Smooth muscle cell (in vitro differentiated cells): ENCODE measurements at regions not wholly inside any gene's neighbourhood (a gene's known extent, or its start where the extent isn't known, plus 50 kb on each side); places are given as distances from the start of the nearest gene placed in this dataset.
"Not testable (repeated sequence)": the region's sequence is repeated elsewhere in the genome, so short reads cannot be mapped to it uniquely, and the experiment has no call there.

Experiments
- DNase-seq: peaks from one replicate; lab custom pipeline; 2025; ENCODE audit not compliant: unreplicated experiment; lab: John Stamatoyannopoulos, UW
- H2AFZ ChIP-seq: fragments of 200-600 bp; sonication (generic); 2 replicates; pipeline ENCODE4 v1.6.0; 2016; ENCODE audit warnings: antibody characterized with exemption, low read depth, mild to moderate bottlenecking
- H3F3A ChIP-seq: fragments of 200-600 bp; sonication (generic); 2 replicates; pipeline ENCODE4 v1.6.0; 2017; ENCODE audit warnings: antibody characterized with exemption, low read depth
- H3K27ac ChIP-seq: fragments of 200-600 bp; sonication (generic); 2 replicates; pipeline ENCODE4 v1.5.1; 2016; ENCODE audit warnings: low read depth, mild to moderate bottlenecking
- H3K27me3 ChIP-seq: fragments of 200-600 bp; sonication (generic); 2 replicates; pipeline ENCODE4 v1.6.1; 2016; ENCODE audit warnings: low read depth, mild to moderate bottlenecking
- H3K36me3 ChIP-seq: fragments of 200-600 bp; sonication (generic); 2 replicates; pipeline ENCODE4 v1.5.1; 2016; ENCODE audit warnings: low read depth
- H3K4me1 ChIP-seq: fragments of 200-600 bp; sonication (generic); 2 replicates; pipeline ENCODE4 v1.5.1; 2016; ENCODE audit warnings: low read depth
- H3K4me2 ChIP-seq: fragments of 200-600 bp; sonication (generic); 2 replicates; pipeline ENCODE4 v1.6.0; 2016; ENCODE audit warnings: mild to moderate bottlenecking
- H3K4me3 ChIP-seq: fragments of 200-600 bp; sonication (generic); 2 replicates; pipeline ENCODE4 v1.5.1; 2016; ENCODE audit warnings: mild to moderate bottlenecking
- H3K79me2 ChIP-seq: fragments of 200-600 bp; sonication (generic); 2 replicates; pipeline ENCODE4 v1.6.0; 2016; ENCODE audit warnings: low read depth, mild to moderate bottlenecking
- H3K9ac ChIP-seq: fragments of 200-600 bp; sonication (generic); 2 replicates; pipeline ENCODE4 v1.6.0; 2016; ENCODE audit warnings: low read depth
- H3K9me3 ChIP-seq: fragments of 200-600 bp; sonication (generic); replicated peaks from 2 replicates; pipeline ENCODE4 v1.5.1; 2016; ENCODE audit warnings: low read depth
- H4K20me1 ChIP-seq: fragments of 200-600 bp; sonication (generic); 2 replicates; pipeline ENCODE4 v1.6.0; 2016; ENCODE audit warnings: low read depth
- WGBS: methylation state at CpG from one replicate; pipeline ENCODE4 v1.1.7; 2016; ENCODE audit warnings: low lambda C conversion rate; 5-methylcytosine and 5-hydroxymethylcytosine counted together
- TF ChIP-seq, protein P1 (sequence below): fragments of 200-600 bp; sonication (generic); IDR thresholded peaks from 2 replicates; pipeline ENCODE4 v1.5.1; 2017; ENCODE audit warnings: borderline replicate concordance, mild to moderate bottlenecking, antibody characterized with exemption; ENCODE audit not compliant: insufficient read depth, poor library complexity, severe bottlenecking

DNA sequence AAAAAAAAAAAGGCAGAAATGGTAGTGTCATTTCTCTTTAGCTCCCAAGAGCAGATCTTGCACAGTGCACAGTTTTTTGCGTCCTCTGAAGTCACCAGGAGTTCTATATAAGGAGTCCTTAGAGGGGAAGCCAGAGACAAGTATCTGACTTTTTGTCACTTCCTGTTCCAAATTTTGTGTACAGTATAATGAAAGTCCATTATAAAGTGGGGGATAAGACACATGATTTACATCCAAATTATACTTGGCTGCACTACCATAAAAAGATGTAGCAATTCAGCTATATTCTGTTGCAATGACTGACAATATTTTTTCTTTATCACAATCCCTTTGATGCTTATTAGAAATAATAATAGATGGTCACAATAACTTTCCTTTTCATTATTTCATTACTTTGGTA is 1276.9 kb upstream of the ADGRL2 start:
- Histone ChIP-seq H3K79me2 (no peaks in the 10 kb centered on the region), H3K4me1 (no peaks in the 10 kb centered on the region), H3K9ac (no peak overlapping the region), H3K27ac (no peak overlapping the region), H3K4me2 (no peak overlapping the region), H3K4me3 (no peak overlapping the region), H3F3A (no peaks in the 10 kb centered on the region), H4K20me1 (no peaks in the 10 kb centered on the region), H3K27me3 (no peaks in the 10 kb centered on the region), H2AFZ (no peak overlapping the region), H3K9me3 (no peaks in the 10 kb centered on the region), H3K36me3 (no peaks in the 10 kb centered on the region)
- 100% methylated on average over 1 of the region's 1 CpG for WGBS
- TF ChIP-seq, protein P1, sequence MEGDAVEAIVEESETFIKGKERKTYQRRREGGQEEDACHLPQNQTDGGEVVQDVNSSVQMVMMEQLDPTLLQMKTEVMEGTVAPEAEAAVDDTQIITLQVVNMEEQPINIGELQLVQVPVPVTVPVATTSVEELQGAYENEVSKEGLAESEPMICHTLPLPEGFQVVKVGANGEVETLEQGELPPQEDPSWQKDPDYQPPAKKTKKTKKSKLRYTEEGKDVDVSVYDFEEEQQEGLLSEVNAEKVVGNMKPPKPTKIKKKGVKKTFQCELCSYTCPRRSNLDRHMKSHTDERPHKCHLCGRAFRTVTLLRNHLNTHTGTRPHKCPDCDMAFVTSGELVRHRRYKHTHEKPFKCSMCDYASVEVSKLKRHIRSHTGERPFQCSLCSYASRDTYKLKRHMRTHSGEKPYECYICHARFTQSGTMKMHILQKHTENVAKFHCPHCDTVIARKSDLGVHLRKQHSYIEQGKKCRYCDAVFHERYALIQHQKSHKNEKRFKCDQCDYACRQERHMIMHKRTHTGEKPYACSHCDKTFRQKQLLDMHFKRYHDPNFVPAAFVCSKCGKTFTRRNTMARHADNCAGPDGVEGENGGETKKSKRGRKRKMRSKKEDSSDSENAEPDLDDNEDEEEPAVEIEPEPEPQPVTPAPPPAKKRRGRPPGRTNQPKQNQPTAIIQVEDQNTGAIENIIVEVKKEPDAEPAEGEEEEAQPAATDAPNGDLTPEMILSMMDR, result no peak
- no peak for DNase-seq

- H3K4me3 ChIP-seq, H3K4me2 ChIP-seq, H2AFZ ChIP-seq, H3K36me3 ChIP-seq, H3K9me3 ChIP-seq, DNase-seq, H3K27ac ChIP-seq, H3K79me2 ChIP-seq, H3K27me3 ChIP-seq, H3F3A ChIP-seq, H3K9ac ChIP-seq, H3K4me1 ChIP-seq, H4K20me1 ChIP-seq: not testable (repeated sequence)
Observed at GRCh38 chr1:80523071-80523470, 1277.7 kb upstream of the ADGRL2 start.

DNA sequence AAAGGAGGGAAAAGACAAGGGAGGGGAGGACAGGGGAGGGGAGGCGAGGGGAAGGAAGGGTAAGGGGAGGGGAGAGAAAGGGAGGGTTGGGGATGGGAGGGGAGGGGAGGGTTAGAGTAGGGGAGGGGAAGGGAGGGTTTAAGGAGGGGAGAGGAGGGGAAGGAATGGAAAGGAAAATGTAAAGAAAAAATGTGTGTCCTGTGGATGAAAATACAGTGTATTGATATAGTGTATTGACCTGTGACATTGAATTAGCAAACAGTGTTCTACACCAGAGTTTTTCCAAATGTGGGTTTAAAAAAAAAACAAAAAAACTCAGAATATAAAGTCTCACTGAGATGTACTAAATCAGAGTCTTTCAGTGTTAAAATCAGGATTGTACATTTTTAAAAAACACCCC is 1279.8 kb upstream of the ADGRL2 start:
- no peaks in the 10 kb centered on the region for H3K36me3 ChIP-seq
- H3K4me3 ChIP-seq, result no peak overlapping the region
- no peak overlapping the region for H3K27ac ChIP-seq
- H2AFZ ChIP-seq, result no peak overlapping the region
- no peaks in the 10 kb centered on the region for H3K4me1 ChIP-seq
- no peak overlapping the region for H3K4me2 ChIP-seq
- H3K9ac ChIP-seq, result no peak overlapping the region
- no peaks in the 10 kb centered on the region for H3F3A ChIP-seq
- H3K27me3 ChIP-seq, result no peaks in the 10 kb centered on the region
- TF ChIP-seq, protein P1, result no peak
- no peaks in the 10 kb centered on the region for H3K79me2 ChIP-seq
- H3K9me3 ChIP-seq, result no peaks in the 10 kb centered on the region
- no peak for DNase-seq
- WGBS, result no CpG with 5 or more reads among the region's 1 CpG
- H4K20me1 ChIP-seq, result no peaks in the 10 kb centered on the region

GRCh38 chr1:80517062-80517461 is 1283.7 kb upstream of the ADGRL2 start:
- H4K20me1 ChIP-seq, result no peaks in the 10 kb centered on the region
- H3K36me3 ChIP-seq, result no peaks in the 10 kb centered on the region
- no peaks in the 10 kb centered on the region for H3K9me3 ChIP-seq
- TF ChIP-seq, protein P1, result no peak
- H3K4me3 ChIP-seq, result no peak overlapping the region
- no peak for DNase-seq
- 97% methylated on average over 1 of the region's 1 CpG for WGBS
- H3K9ac ChIP-seq, result no peak overlapping the region
- H3K27me3 ChIP-seq, result no peaks in the 10 kb centered on the region
- no peaks in the 10 kb centered on the region for H3K4me1 ChIP-seq
- H2AFZ ChIP-seq, result no peak overlapping the region
- no peaks in the 10 kb centered on the region for H3K79me2 ChIP-seq
- H3K4me2 ChIP-seq, result no peak overlapping the region
- H3F3A ChIP-seq, result no peaks in the 10 kb centered on the region
- no peak overlapping the region for H3K27ac ChIP-seq
